HAP-1 (cell line): ENCODE measurements at regions not wholly inside any gene's neighbourhood (a gene's known extent, or its start where the extent isn't known, plus 50 kb on each side); places are given as distances from the start of the nearest gene placed in this dataset.
"Not testable (repeated sequence)": the region's sequence is repeated elsewhere in the genome, so short reads cannot be mapped to it uniquely, and the experiment has no call there.

Experiments
- DNase-seq, 2 experiments: peaks; one replicate each; pipeline ENCODE4 v3.0.0-alpha.2; 2016 to 2020; ENCODE audit warnings: low spot score in 2 of 2
- H3K27me3 ChIP-seq: fragments of 250-450 bp; sonication (Bioruptor Pico); 2 replicates; pipeline ENCODE4 v1.5.1; 2020; ENCODE audit warnings: low read depth, mild to moderate bottlenecking, moderate library complexity
- H3K36me3 ChIP-seq: fragments of 250-450 bp; sonication (Bioruptor Pico); replicated peaks from 2 replicates; pipeline ENCODE4 v1.5.1; 2020; ENCODE audit warnings: mild to moderate bottlenecking
- H3K4me1 ChIP-seq: fragments of 250-450 bp; sonication (Bioruptor Pico); 2 replicates; pipeline ENCODE4 v1.5.1; 2020; ENCODE audit warnings: mild to moderate bottlenecking
- H3K4me3 ChIP-seq: fragments of 250-450 bp; sonication (Bioruptor Pico); 2 replicates; pipeline ENCODE4 v1.5.1; 2020; ENCODE audit warnings: mild to moderate bottlenecking, moderate library complexity
- H3K9me3 ChIP-seq: fragments of 250-450 bp; sonication (Bioruptor Pico); 2 replicates; pipeline ENCODE4 v1.5.1; 2020; ENCODE audit warnings: mild to moderate bottlenecking, moderate library complexity
- in situ Hi-C: fragments of 300-500 bp; cut with MboI; formaldehyde crosslinking; loops from 3 replicates; pipeline ENCODE4 v1.14.3; 2020; ENCODE audit warnings: low sequenced_read_pairs, inconsistent platforms, mixed read lengths

- Histone ChIP-seq H3K4me3 (no peak overlapping the region), H3K36me3 (no peaks in the 10 kb centered on the region), H3K9me3 (no peaks in the 10 kb centered on the region), H3K27me3 (no peaks in the 10 kb centered on the region; the same call in 1 of the 2 replicates), H3K4me1 (no peaks in the 10 kb centered on the region)
- in situ Hi-C loops = no loop called here
- DNase-seq = no peak
Observed at GRCh38 chr3:39631136-39631535, 163.7 kb downstream of the MOBP start.

DNA sequence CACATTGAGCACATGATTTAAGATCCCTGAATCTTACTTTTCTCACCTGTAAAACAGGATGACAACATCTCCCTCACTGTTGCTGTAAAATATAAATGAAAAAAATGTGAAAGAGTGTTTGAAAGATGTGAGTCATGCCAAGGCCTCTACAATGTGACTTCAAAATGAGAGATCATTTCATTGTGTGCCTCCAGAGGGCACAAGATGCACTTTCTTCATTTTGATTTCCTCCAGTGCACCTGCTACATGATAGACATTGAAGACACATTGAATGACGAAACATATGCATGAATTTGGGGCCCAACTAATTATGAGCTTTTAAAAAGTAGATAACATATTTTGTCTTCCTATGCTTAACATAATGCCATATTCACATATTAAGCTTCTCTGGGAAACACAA is 170.3 kb downstream of the MOBP start:
- Histone ChIP-seq H3K36me3 (no peaks in the 10 kb centered on the region), H3K27me3 (no peaks in the 10 kb centered on the region), H3K9me3 (no peaks in the 10 kb centered on the region), H3K4me1 (no peaks in the 10 kb centered on the region), H3K4me3 (no peak overlapping the region)
- in situ Hi-C loops = no loop called here
- no peak for DNase-seq

DNA sequence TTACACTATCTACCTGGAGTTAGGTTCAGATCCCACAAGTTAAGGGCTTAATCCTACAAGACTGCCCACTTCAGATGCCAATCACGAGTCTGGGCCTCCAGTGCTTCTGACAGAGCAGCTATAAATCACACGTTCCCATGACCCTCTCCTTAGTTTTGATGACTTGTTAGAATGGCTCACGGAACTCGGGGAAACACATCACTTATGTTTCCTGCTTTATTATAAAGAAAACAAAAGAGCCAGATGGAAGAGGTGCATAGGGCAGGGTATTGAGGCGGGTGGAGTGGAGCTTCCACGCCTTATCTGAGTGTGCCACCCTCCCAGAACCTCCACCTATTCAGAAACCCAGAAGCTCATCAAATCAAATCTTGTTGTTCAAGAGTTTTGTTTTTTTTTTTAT is 170.8 kb downstream of the MOBP start:
- in situ Hi-C loops = no loop called here

GRCh38 chr3:39639344-39640236 is 169.8 kb upstream of the MYRIP start:
- Histone ChIP-seq H3K4me3 (no peak overlapping the region), H3K4me1 (no peaks in the 10 kb centered on the region), H3K9me3 (no peaks in the 10 kb centered on the region), H3K36me3 (no peaks in the 10 kb centered on the region), H3K27me3 (no peaks in the 10 kb centered on the region)
- in situ Hi-C loops = no loop called here
- DNase-seq = peak in 1 of 2 experiments; percentile 15

More for the DNA sequence above, 170.8 kb downstream of the MOBP start:
- Histone ChIP-seq H3K27me3 (no peaks in the 10 kb centered on the region), H3K4me1 (no peaks in the 10 kb centered on the region), H3K4me3 (no peak overlapping the region), H3K36me3 (no peaks in the 10 kb centered on the region), H3K9me3 (no peaks in the 10 kb centered on the region)
- DNase-seq = no peak

GRCh38 chr3:39641274-39641673 is 168.1 kb upstream of the MYRIP start:
- Histone ChIP-seq H3K27me3 (no peaks in the 10 kb centered on the region), H3K9me3 (no peaks in the 10 kb centered on the region), H3K36me3 (no peaks in the 10 kb centered on the region), H3K4me3 (no peak overlapping the region), H3K4me1 (no peaks in the 10 kb centered on the region)
- in situ Hi-C loops = no loop called here
- no peak for DNase-seq

- no peak overlapping the region for H3K4me3 ChIP-seq
- no peaks in the 10 kb centered on the region for H3K27me3 ChIP-seq
- H3K4me1 ChIP-seq = no peaks in the 10 kb centered on the region
- no peak for DNase-seq
- no peaks in the 10 kb centered on the region for H3K9me3 ChIP-seq
- in situ Hi-C loops = no loop called here
- H3K36me3 ChIP-seq = no peaks in the 10 kb centered on the region
Observed at GRCh38 chr3:39644176-39644575, 165.2 kb upstream of the MYRIP start.

- H3K36me3 ChIP-seq, H3K9me3 ChIP-seq, DNase-seq, H3K27me3 ChIP-seq, H3K4me1 ChIP-seq, H3K4me3 ChIP-seq, in situ Hi-C loops: not testable (repeated sequence)
Observed at GRCh38 chr3:39651256-39651655, 158.2 kb upstream of the MYRIP start.

DNA sequence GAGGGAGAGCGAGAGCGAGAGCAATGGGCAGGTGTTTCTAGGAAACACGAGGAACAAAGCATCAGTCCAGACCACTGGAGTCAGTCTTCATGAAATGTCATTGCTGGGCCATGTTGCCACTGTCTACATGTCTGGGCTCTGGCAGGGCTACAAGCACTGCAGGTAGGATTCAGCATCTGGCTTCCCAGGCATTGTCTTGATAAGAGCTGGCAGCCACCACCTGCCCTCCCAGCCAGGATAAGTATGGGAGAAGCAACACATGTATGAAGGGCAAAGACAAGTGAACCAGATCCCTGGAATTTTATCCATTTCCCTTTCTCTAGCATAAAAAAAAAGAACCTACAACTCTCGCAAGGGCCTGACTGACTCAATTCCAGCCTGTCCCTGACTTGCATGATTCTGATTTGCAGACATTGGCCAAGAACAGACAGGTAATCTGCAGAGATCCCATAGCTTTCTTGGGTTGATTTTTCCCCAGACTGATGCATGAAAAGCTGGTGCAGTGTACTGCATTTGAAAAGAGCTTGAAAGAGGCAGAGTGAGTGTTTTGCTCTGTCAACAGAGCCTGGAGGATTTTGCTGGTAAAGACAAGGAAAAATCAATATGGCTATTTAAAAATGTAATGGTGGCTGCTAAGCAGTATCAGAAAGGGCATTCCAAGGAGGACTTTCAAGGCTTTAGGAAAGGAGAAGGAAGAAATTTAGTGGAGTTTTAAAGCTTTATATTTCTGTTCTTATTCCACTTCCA is 157.2 kb upstream of the MYRIP start:
- in situ Hi-C loops = no loop called here

GRCh38 chr3:39655718-39656117 is 153.7 kb upstream of the MYRIP start:
- H3K4me3 ChIP-seq, in situ Hi-C loops, DNase-seq, H3K27me3 ChIP-seq, H3K4me1 ChIP-seq, H3K36me3 ChIP-seq, H3K9me3 ChIP-seq: not testable (repeated sequence)

More for the DNA sequence above, 157.2 kb upstream of the MYRIP start:
- H3K4me1 ChIP-seq = no peaks in the 10 kb centered on the region
- H3K36me3 ChIP-seq = no peaks in the 10 kb centered on the region
- H3K27me3 ChIP-seq = no peaks in the 10 kb centered on the region
- no peak overlapping the region for H3K4me3 ChIP-seq
- H3K9me3 ChIP-seq = no peaks in the 10 kb centered on the region
- no peak for DNase-seq

DNA sequence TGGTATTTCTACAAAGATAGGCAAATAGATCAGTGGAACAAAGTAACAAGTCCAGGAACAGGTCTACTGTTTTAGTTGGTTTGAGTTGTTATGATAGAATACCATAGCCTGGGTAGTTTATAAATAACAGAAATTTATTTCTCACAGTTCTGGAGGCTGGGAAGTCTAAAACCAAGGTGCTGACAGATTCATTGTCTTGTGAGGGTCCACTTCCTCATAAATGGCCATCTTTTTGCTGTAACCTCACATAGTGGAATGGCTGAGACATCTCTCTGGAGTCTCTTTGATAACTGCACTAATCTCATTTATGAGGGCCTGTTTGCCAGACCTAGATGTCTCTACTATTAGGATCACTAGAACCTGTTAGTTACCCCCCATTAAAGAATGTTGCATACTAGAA is 152.3 kb upstream of the MYRIP start:
- DNase-seq = no peak
- no peaks in the 10 kb centered on the region for H3K4me1 ChIP-seq
- no peaks in the 10 kb centered on the region for H3K9me3 ChIP-seq
- in situ Hi-C loops = no loop called here
- 0 out of 2 replicates have a peak, but pooled peaks cover 2% of the 10 kb centered on the region for H3K27me3 ChIP-seq
- H3K36me3 ChIP-seq = no peaks in the 10 kb centered on the region
- no peak overlapping the region for H3K4me3 ChIP-seq

- DNase-seq = no peak
- Histone ChIP-seq H3K4me3 (no peak overlapping the region), H3K36me3 (no peaks in the 10 kb centered on the region), H3K4me1 (no peaks in the 10 kb centered on the region), H3K9me3 (no peaks in the 10 kb centered on the region), H3K27me3 (0 out of 2 replicates have a peak, but pooled peaks cover 2% of the 10 kb centered on the region)
- in situ Hi-C loops = no loop called here
Observed at GRCh38 chr3:39657775-39658174, 151.6 kb upstream of the MYRIP start.

DNA sequence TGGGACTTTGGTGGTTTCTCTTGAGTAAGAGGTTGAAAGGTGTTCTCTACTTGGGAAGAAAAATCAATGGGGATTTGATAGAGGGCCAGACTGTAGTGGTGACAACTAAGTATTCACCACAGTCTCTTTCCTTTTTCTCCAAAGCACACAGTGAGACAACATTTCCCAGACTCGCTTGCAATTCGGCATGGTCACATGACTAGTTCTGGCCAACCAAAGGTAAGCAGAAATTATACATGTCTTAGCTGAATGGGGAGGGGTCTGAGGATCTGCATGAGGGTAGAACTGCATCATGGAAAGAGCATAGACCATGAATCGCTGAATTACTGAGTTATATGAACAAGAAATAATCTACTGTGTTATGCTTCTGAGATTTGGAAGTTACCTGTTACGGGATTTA is 144.5 kb upstream of the MYRIP start:
- Histone ChIP-seq H3K9me3 (no peaks in the 10 kb centered on the region), H3K4me1 (no peaks in the 10 kb centered on the region), H3K27me3 (peaks cover 8% of the 10 kb centered on the region), H3K36me3 (no peaks in the 10 kb centered on the region), H3K4me3 (no peak overlapping the region)
- in situ Hi-C loops = no loop called here
- no peak for DNase-seq

- Histone ChIP-seq H3K9me3 (no peaks in the 10 kb centered on the region), H3K27me3 (peaks cover 8% of the 10 kb centered on the region), H3K4me1 (no peaks in the 10 kb centered on the region), H3K4me3 (no peak overlapping the region), H3K36me3 (no peaks in the 10 kb centered on the region)
- DNase-seq = no peak
- in situ Hi-C loops = no loop called here
Observed at GRCh38 chr3:39665441-39665840, 144.0 kb upstream of the MYRIP start.

GRCh38 chr3:39668420-39668819 is 141.0 kb upstream of the MYRIP start:
- Histone ChIP-seq H3K4me3 (no peak overlapping the region), H3K9me3 (no peaks in the 10 kb centered on the region), H3K27me3 (peaks cover 6% of the 10 kb centered on the region), H3K36me3 (no peaks in the 10 kb centered on the region), H3K4me1 (no peaks in the 10 kb centered on the region)
- DNase-seq = peak; percentile 39 to 59
- in situ Hi-C loops = no loop called here
